ENCODE measurements at regions not wholly inside any gene's neighbourhood (a gene's known extent, or its start where the extent isn't known, plus 50 kb on each side); places are given as distances from the start of the nearest gene placed in this dataset.
A peak's percentile ranks its signal among the peaks of the same experiment; 100 is the strongest.

DNA sequence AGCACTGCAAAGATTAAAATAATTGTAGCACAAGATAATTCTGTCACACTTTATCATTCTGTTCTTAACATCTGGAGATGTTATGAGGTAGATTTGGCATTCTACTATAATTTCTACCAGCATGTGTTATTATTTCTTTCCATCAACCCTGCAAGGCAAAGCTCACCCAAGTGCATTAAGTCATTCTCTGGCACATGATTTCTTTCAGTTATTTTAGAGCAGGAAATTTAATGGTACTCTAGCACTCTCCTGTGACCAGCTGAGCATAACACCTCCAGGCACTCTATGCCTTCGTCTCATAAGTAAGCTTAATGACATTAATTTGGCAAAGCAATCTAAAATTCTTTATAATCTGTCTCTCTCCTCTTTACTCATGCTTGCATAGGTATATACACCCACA is 300.2 kb upstream of the GPR149 start:
- H3K4me1 ChIP-seq (ENCODE audit: control insufficient read depth in 5 of 5, insufficient read depth in 5 of 5, low read length in 5 of 5): no peaks in the 10 kb centered on the region
- H3K27ac ChIP-seq (ENCODE audit: low read depth, low read length): no peak overlapping the region
- H3K9me3 ChIP-seq (ENCODE audit: control insufficient read depth in 5 of 5, low read length in 5 of 5): no peaks in the 10 kb centered on the region
- no peaks in the 10 kb centered on the region for H3K27me3 ChIP-seq (ENCODE audit: control insufficient read depth in 5 of 5, insufficient read depth in 4 of 5, low read length in 5 of 5)
- H3K36me3 ChIP-seq (ENCODE audit: control insufficient read depth in 5 of 5, insufficient read depth in 5 of 5, low read length in 5 of 5): no peaks in the 10 kb centered on the region
- no peak overlapping the region for H3K4me3 ChIP-seq (ENCODE audit: low read depth in 1 of 5, low read length in 5 of 5)
- no peak overlapping the region for H3K9ac ChIP-seq (ENCODE audit: low read length in 5 of 5)

GRCh38 chr3:154729741-154730140 is 299.8 kb upstream of the GPR149 start:
- Histone ChIP-seq H3K27me3 (ENCODE audit: control insufficient read depth in 5 of 5, insufficient read depth in 4 of 5, low read length in 5 of 5) (no peaks in the 10 kb centered on the region), H3K4me3 (ENCODE audit: low read depth in 1 of 5, low read length in 5 of 5) (no peak overlapping the region), H3K4me1 (ENCODE audit: control insufficient read depth in 5 of 5, insufficient read depth in 5 of 5, low read length in 5 of 5) (no peaks in the 10 kb centered on the region), H3K9me3 (ENCODE audit: control insufficient read depth in 5 of 5, low read length in 5 of 5) (no peaks in the 10 kb centered on the region), H3K36me3 (ENCODE audit: control insufficient read depth in 5 of 5, insufficient read depth in 5 of 5, low read length in 5 of 5) (no peaks in the 10 kb centered on the region), H3K9ac (ENCODE audit: low read length in 5 of 5) (no peak overlapping the region), H3K27ac (ENCODE audit: low read depth, low read length) (no peak overlapping the region)

DNA sequence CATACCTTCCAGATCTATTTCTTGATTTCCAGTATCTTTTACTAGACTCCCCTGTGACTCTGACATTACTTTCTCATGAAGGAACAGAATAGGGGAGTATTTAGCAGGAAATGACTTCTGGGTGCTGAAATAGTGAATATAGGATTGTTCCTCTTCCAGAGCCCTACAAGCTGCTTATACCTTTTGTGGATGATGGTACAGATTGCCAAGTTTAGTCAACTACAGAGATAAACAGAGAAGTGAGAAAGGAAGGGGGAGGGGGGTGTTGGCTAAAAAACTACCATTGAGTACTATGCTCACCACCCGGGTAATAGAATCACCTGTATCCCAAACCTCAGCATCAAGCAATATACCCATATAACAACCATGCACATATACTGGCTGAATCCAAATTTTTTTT is 298.3 kb upstream of the GPR149 start:
- no peaks in the 10 kb centered on the region for H3K27me3 ChIP-seq (ENCODE audit: control insufficient read depth in 5 of 5, insufficient read depth in 4 of 5, low read length in 5 of 5)
- no peak overlapping the region for H3K27ac ChIP-seq (ENCODE audit: low read depth, low read length)
- H3K4me1 ChIP-seq (ENCODE audit: control insufficient read depth in 5 of 5, insufficient read depth in 5 of 5, low read length in 5 of 5): no peaks in the 10 kb centered on the region
- no peaks in the 10 kb centered on the region for H3K36me3 ChIP-seq (ENCODE audit: control insufficient read depth in 5 of 5, insufficient read depth in 5 of 5, low read length in 5 of 5)
- H3K9me3 ChIP-seq (ENCODE audit: control insufficient read depth in 5 of 5, low read length in 5 of 5): no peaks in the 10 kb centered on the region
- no peak overlapping the region for H3K9ac ChIP-seq (ENCODE audit: low read length in 5 of 5)
- no peak overlapping the region for H3K4me3 ChIP-seq (ENCODE audit: low read depth in 1 of 5, low read length in 5 of 5)

- no peak overlapping the region for H3K27ac ChIP-seq (ENCODE audit: low read depth, low read length)
- H3K36me3 ChIP-seq (ENCODE audit: control insufficient read depth in 5 of 5, insufficient read depth in 5 of 5, low read length in 5 of 5): no peaks in the 10 kb centered on the region
- H3K4me3 ChIP-seq (ENCODE audit: low read depth in 1 of 5, low read length in 5 of 5): no peak overlapping the region
- no peaks in the 10 kb centered on the region for H3K9me3 ChIP-seq (ENCODE audit: control insufficient read depth in 5 of 5, low read length in 5 of 5)
- H3K9ac ChIP-seq (ENCODE audit: low read length in 5 of 5): no peak overlapping the region
- no peaks in the 10 kb centered on the region for H3K4me1 ChIP-seq (ENCODE audit: control insufficient read depth in 5 of 5, insufficient read depth in 5 of 5, low read length in 5 of 5)
- no peaks in the 10 kb centered on the region for H3K27me3 ChIP-seq (ENCODE audit: control insufficient read depth in 5 of 5, insufficient read depth in 4 of 5, low read length in 5 of 5)
Measured at GRCh38 chr3:154720921-154721320, 290.9 kb upstream of the GPR149 start.

GRCh38 chr3:154718053-154718452 is 288.1 kb upstream of the GPR149 start:
- Histone ChIP-seq H3K27me3 (ENCODE audit: control insufficient read depth in 5 of 5, insufficient read depth in 4 of 5, low read length in 5 of 5) (no peaks in the 10 kb centered on the region), H3K9me3 (ENCODE audit: control insufficient read depth in 5 of 5, low read length in 5 of 5) (no peaks in the 10 kb centered on the region), H3K4me1 (ENCODE audit: control insufficient read depth in 5 of 5, insufficient read depth in 5 of 5, low read length in 5 of 5) (no peaks in the 10 kb centered on the region), H3K27ac (ENCODE audit: low read depth, low read length) (no peak overlapping the region), H3K9ac (ENCODE audit: low read length in 5 of 5) (no peak overlapping the region), H3K36me3 (ENCODE audit: control insufficient read depth in 5 of 5, insufficient read depth in 5 of 5, low read length in 5 of 5) (no peaks in the 10 kb centered on the region), H3K4me3 (ENCODE audit: low read depth in 1 of 5, low read length in 5 of 5) (no peak overlapping the region)

DNA sequence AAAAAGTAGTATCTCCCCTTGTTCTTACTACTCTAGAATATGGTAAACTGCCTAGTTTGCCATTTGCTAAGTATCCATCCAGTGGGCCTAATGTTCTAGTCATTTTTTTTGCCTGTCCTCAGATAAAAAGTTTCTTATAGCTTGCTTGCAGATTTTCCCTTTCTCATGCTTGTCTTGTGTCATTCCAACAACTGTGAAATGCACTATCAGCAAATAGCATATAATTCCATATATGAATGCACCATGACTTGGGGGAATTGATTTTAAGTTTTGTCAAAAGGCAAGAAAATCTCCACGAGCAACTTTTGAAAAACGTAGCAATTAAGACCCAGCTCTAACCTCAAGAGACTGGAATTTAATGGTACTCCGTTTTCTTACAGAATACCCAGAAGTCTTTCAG is 286.2 kb upstream of the GPR149 start:
- no peak overlapping the region for H3K27ac ChIP-seq (ENCODE audit: low read depth, low read length)

GRCh38 chr3:154708554-154708953 is 278.6 kb upstream of the GPR149 start:
- Histone ChIP-seq H3K36me3 (ENCODE audit: control insufficient read depth in 5 of 5, insufficient read depth in 5 of 5, low read length in 5 of 5) (no peaks in the 10 kb centered on the region), H3K4me3 (ENCODE audit: low read depth in 1 of 5, low read length in 5 of 5) (no peak overlapping the region), H3K9ac (ENCODE audit: low read length in 5 of 5) (no peak overlapping the region), H3K9me3 (ENCODE audit: control insufficient read depth in 5 of 5, low read length in 5 of 5) (peaks cover 0 to 4% (median 0%) of the 10 kb centered on the region in 5 donors), H3K27ac (ENCODE audit: low read depth, low read length) (no peak overlapping the region), H3K4me1 (ENCODE audit: control insufficient read depth in 5 of 5, insufficient read depth in 5 of 5, low read length in 5 of 5) (no peaks in the 10 kb centered on the region), H3K27me3 (ENCODE audit: control insufficient read depth in 5 of 5, insufficient read depth in 4 of 5, low read length in 5 of 5) (no peaks in the 10 kb centered on the region)

More for the DNA sequence above, 286.2 kb upstream of the GPR149 start:
- Histone ChIP-seq H3K4me1 (ENCODE audit: control insufficient read depth in 5 of 5, insufficient read depth in 5 of 5, low read length in 5 of 5) (no peaks in the 10 kb centered on the region), H3K4me3 (ENCODE audit: low read depth in 1 of 5, low read length in 5 of 5) (no peak overlapping the region), H3K36me3 (ENCODE audit: control insufficient read depth in 5 of 5, insufficient read depth in 5 of 5, low read length in 5 of 5) (no peaks in the 10 kb centered on the region), H3K9ac (ENCODE audit: low read length in 5 of 5) (no peak overlapping the region), H3K9me3 (ENCODE audit: control insufficient read depth in 5 of 5, low read length in 5 of 5) (no peaks in the 10 kb centered on the region), H3K27me3 (ENCODE audit: control insufficient read depth in 5 of 5, insufficient read depth in 4 of 5, low read length in 5 of 5) (no peaks in the 10 kb centered on the region)

DNA sequence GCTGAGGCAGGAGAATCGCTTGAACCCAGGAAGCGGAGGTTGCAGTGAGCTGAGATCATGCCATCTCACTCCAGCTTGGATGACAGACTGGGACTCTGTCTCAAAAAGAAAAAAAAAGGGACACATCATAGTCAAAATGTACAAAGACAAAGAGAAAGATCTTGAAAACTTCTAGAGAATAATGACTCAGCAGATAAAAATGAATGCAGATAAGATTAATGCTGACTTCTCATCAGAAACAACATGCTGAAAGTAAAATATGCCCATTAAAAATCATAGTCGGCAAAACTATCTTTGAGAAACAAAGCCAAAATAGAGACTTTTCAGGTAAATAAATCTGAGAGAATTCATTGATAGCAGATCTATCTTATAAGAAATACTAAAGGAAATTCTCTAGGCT is 271.1 kb upstream of the GPR149 start:
- H3K27ac ChIP-seq (ENCODE audit: low read depth, low read length): no peak overlapping the region
- H3K9me3 ChIP-seq (ENCODE audit: control insufficient read depth in 5 of 5, low read length in 5 of 5): no peaks in the 10 kb centered on the region
- no peak overlapping the region for H3K4me3 ChIP-seq (ENCODE audit: low read depth in 1 of 5, low read length in 5 of 5)
- H3K36me3 ChIP-seq (ENCODE audit: control insufficient read depth in 5 of 5, insufficient read depth in 5 of 5, low read length in 5 of 5): no peaks in the 10 kb centered on the region
- H3K9ac ChIP-seq (ENCODE audit: low read length in 5 of 5): no peak overlapping the region
- H3K27me3 ChIP-seq (ENCODE audit: control insufficient read depth in 5 of 5, insufficient read depth in 4 of 5, low read length in 5 of 5): no peaks in the 10 kb centered on the region
- H3K4me1 ChIP-seq (ENCODE audit: control insufficient read depth in 5 of 5, insufficient read depth in 5 of 5, low read length in 5 of 5): no peaks in the 10 kb centered on the region

- no peak overlapping the region for H3K9ac ChIP-seq (ENCODE audit: low read length in 5 of 5)
- H3K27ac ChIP-seq (ENCODE audit: low read depth, low read length): no peak overlapping the region
- no peak overlapping the region for H3K4me3 ChIP-seq (ENCODE audit: low read depth in 1 of 5, low read length in 5 of 5)
- no peaks in the 10 kb centered on the region for H3K9me3 ChIP-seq (ENCODE audit: control insufficient read depth in 5 of 5, low read length in 5 of 5)
- H3K4me1 ChIP-seq (ENCODE audit: control insufficient read depth in 5 of 5, insufficient read depth in 5 of 5, low read length in 5 of 5): no peaks in the 10 kb centered on the region
- H3K27me3 ChIP-seq (ENCODE audit: control insufficient read depth in 5 of 5, insufficient read depth in 4 of 5, low read length in 5 of 5): no peaks in the 10 kb centered on the region
- H3K36me3 ChIP-seq (ENCODE audit: control insufficient read depth in 5 of 5, insufficient read depth in 5 of 5, low read length in 5 of 5): no peaks in the 10 kb centered on the region
Measured at GRCh38 chr3:154690413-154690812, 260.4 kb upstream of the GPR149 start.

- H3K36me3 ChIP-seq (ENCODE audit: control insufficient read depth in 5 of 5, insufficient read depth in 5 of 5, low read length in 5 of 5): no peaks in the 10 kb centered on the region
- peak overlapping the region in 4 of 5 donors; percentile 11 to 31 (median 22) for H3K4me3 ChIP-seq (ENCODE audit: low read depth in 1 of 5, low read length in 5 of 5)
- peak overlapping the region; percentile 57 for H3K27ac ChIP-seq (ENCODE audit: low read depth, low read length)
- no peaks in the 10 kb centered on the region for H3K27me3 ChIP-seq (ENCODE audit: control insufficient read depth in 5 of 5, insufficient read depth in 4 of 5, low read length in 5 of 5)
- H3K4me1 ChIP-seq (ENCODE audit: control insufficient read depth in 5 of 5, insufficient read depth in 5 of 5, low read length in 5 of 5): peaks cover 2 to 13% (median 12%) of the 10 kb centered on the region in 5 donors
- H3K9ac ChIP-seq (ENCODE audit: low read length in 5 of 5): peak overlapping the region in 1 of 5 donors; percentile 47
- peaks cover 0 to 10% (median 4%) of the 10 kb centered on the region in 5 donors for H3K9me3 ChIP-seq (ENCODE audit: control insufficient read depth in 5 of 5, low read length in 5 of 5)
Measured at GRCh38 chr3:154684440-154684839, 254.4 kb upstream of the GPR149 start.

- Histone ChIP-seq H3K9me3 (ENCODE audit: control insufficient read depth in 5 of 5, low read length in 5 of 5) (peaks cover 0 to 10% (median 4%) of the 10 kb centered on the region in 5 donors), H3K4me3 (ENCODE audit: low read depth in 1 of 5, low read length in 5 of 5) (peak overlapping the region in 2 of 5 donors; percentile 13 to 31), H3K27me3 (ENCODE audit: control insufficient read depth in 5 of 5, insufficient read depth in 4 of 5, low read length in 5 of 5) (no peaks in the 10 kb centered on the region), H3K4me1 (ENCODE audit: control insufficient read depth in 5 of 5, insufficient read depth in 5 of 5, low read length in 5 of 5) (peaks cover 2 to 13% (median 12%) of the 10 kb centered on the region in 5 donors), H3K9ac (ENCODE audit: low read length in 5 of 5) (peak overlapping the region in 1 of 5 donors; percentile 47), H3K36me3 (ENCODE audit: control insufficient read depth in 5 of 5, insufficient read depth in 5 of 5, low read length in 5 of 5) (no peaks in the 10 kb centered on the region), H3K27ac (ENCODE audit: low read depth, low read length) (peak overlapping the region; percentile 57)
Measured at GRCh38 chr3:154684021-154684420, 254.0 kb upstream of the GPR149 start.
